ENCODE measurements at regions not wholly inside any gene's neighbourhood (a gene's known extent, or its start where the extent isn't known, plus 50 kb on each side); places are given as distances from the start of the nearest gene placed in this dataset.

GRCh38 chr4:182179105-182179504 is 64.1 kb upstream of the TENM3 start:
- H3K4me1 ChIP-seq (ENCODE audit: insufficient read depth, low read length), result no peaks in the 10 kb centered on the region
- H2AFZ ChIP-seq (ENCODE audit: low read depth, low read length), result no peak overlapping the region
- ATAC-seq (ENCODE audit: insufficient read depth, low read depth), result no peak
- H3K4me2 ChIP-seq (ENCODE audit: insufficient read depth, low read length), result no peak overlapping the region
- TF ChIP-seq EZH2 (IDR thresholded peaks at IDR 0.05; ENCODE audit: borderline replicate concordance, low read depth, low read length, severe bottlenecking) (no peak), CTCF (IDR thresholded peaks at IDR 0.05; ENCODE audit: borderline replicate concordance, extremely low read depth, low read length, poor library complexity, severe bottlenecking) (no peak)
- no peaks in the 10 kb centered on the region for H4K20me1 ChIP-seq (ENCODE audit: insufficient read depth, low read length)
- no peak overlapping the region for H3K4me3 ChIP-seq (ENCODE audit: low read depth in 1 of 2, low read length in 2 of 2)
- no peak for DNase-seq
- no peaks in the 10 kb centered on the region for H3K9me3 ChIP-seq (ENCODE audit: insufficient read depth, low read length, severe bottlenecking)
- no peak overlapping the region for H3K27ac ChIP-seq (ENCODE audit: low read length)
- no peak overlapping the region for H3K9ac ChIP-seq (ENCODE audit: low read depth, low read length)
- H3K27me3 ChIP-seq (ENCODE audit: insufficient read depth, low read length, poor library complexity), result no peaks in the 10 kb centered on the region
- no peaks in the 10 kb centered on the region for H3K79me2 ChIP-seq (ENCODE audit: insufficient read depth, low read length)
- H3K36me3 ChIP-seq (ENCODE audit: insufficient read depth, low read length), result no peaks in the 10 kb centered on the region

GRCh38 chr4:182179751-182180150 is 63.5 kb upstream of the TENM3 start:
- H3K79me2 ChIP-seq (ENCODE audit: insufficient read depth, low read length), result no peaks in the 10 kb centered on the region
- DNase-seq, result no peak
- no peaks in the 10 kb centered on the region for H4K20me1 ChIP-seq (ENCODE audit: insufficient read depth, low read length)
- H3K4me2 ChIP-seq (ENCODE audit: insufficient read depth, low read length), result no peak overlapping the region
- H3K36me3 ChIP-seq (ENCODE audit: insufficient read depth, low read length), result no peaks in the 10 kb centered on the region
- no peaks in the 10 kb centered on the region for H3K27me3 ChIP-seq (ENCODE audit: insufficient read depth, low read length, poor library complexity)
- no peak overlapping the region for H2AFZ ChIP-seq (ENCODE audit: low read depth, low read length)
- H3K9me3 ChIP-seq (ENCODE audit: insufficient read depth, low read length, severe bottlenecking), result no peaks in the 10 kb centered on the region
- no peak overlapping the region for H3K4me3 ChIP-seq (ENCODE audit: low read depth in 1 of 2, low read length in 2 of 2)
- no peak for TF ChIP-seq EZH2 (IDR thresholded peaks at IDR 0.05; ENCODE audit: borderline replicate concordance, low read depth, low read length, severe bottlenecking)
- TF ChIP-seq CTCF (IDR thresholded peaks at IDR 0.05; ENCODE audit: borderline replicate concordance, extremely low read depth, low read length, poor library complexity, severe bottlenecking), result no peak
- H3K27ac ChIP-seq (ENCODE audit: low read length), result no peak overlapping the region
- H3K4me1 ChIP-seq (ENCODE audit: insufficient read depth, low read length), result no peaks in the 10 kb centered on the region
- no peak for ATAC-seq (ENCODE audit: insufficient read depth, low read depth)
- H3K9ac ChIP-seq (ENCODE audit: low read depth, low read length), result no peak overlapping the region

GRCh38 chr4:182185491-182185890 is 57.7 kb upstream of the TENM3 start:
- DNase-seq (no peak), ATAC-seq (ENCODE audit: insufficient read depth, low read depth) (no peak)
- Histone ChIP-seq H3K9ac (ENCODE audit: low read depth, low read length) (no peak overlapping the region), H2AFZ (ENCODE audit: low read depth, low read length) (no peak overlapping the region), H3K36me3 (ENCODE audit: insufficient read depth, low read length) (no peaks in the 10 kb centered on the region), H3K4me3 (ENCODE audit: low read depth in 1 of 2, low read length in 2 of 2) (no peak overlapping the region), H4K20me1 (ENCODE audit: insufficient read depth, low read length) (no peaks in the 10 kb centered on the region), H3K4me2 (ENCODE audit: insufficient read depth, low read length) (no peak overlapping the region), H3K27me3 (ENCODE audit: insufficient read depth, low read length, poor library complexity) (no peaks in the 10 kb centered on the region), H3K9me3 (ENCODE audit: insufficient read depth, low read length, severe bottlenecking) (no peaks in the 10 kb centered on the region), H3K27ac (ENCODE audit: low read length) (no peak overlapping the region), H3K4me1 (ENCODE audit: insufficient read depth, low read length) (no peaks in the 10 kb centered on the region), H3K79me2 (ENCODE audit: insufficient read depth, low read length) (no peaks in the 10 kb centered on the region)
- TF ChIP-seq EZH2 (IDR thresholded peaks at IDR 0.05; ENCODE audit: borderline replicate concordance, low read depth, low read length, severe bottlenecking) (no peak), CTCF (IDR thresholded peaks at IDR 0.05; ENCODE audit: borderline replicate concordance, extremely low read depth, low read length, poor library complexity, severe bottlenecking) (no peak)

GRCh38 chr4:182187674-182188073 is 55.5 kb upstream of the TENM3 start:
- Histone ChIP-seq H3K9me3 (ENCODE audit: insufficient read depth, low read length, severe bottlenecking) (no peaks in the 10 kb centered on the region), H3K36me3 (ENCODE audit: insufficient read depth, low read length) (no peaks in the 10 kb centered on the region), H3K4me3 (ENCODE audit: low read depth in 1 of 2, low read length in 2 of 2) (no peak overlapping the region), H3K4me1 (ENCODE audit: insufficient read depth, low read length) (no peaks in the 10 kb centered on the region), H3K4me2 (ENCODE audit: insufficient read depth, low read length) (no peak overlapping the region), H3K27me3 (ENCODE audit: insufficient read depth, low read length, poor library complexity) (no peaks in the 10 kb centered on the region), H3K79me2 (ENCODE audit: insufficient read depth, low read length) (no peaks in the 10 kb centered on the region), H3K27ac (ENCODE audit: low read length) (no peak overlapping the region), H4K20me1 (ENCODE audit: insufficient read depth, low read length) (no peaks in the 10 kb centered on the region), H2AFZ (ENCODE audit: low read depth, low read length) (no peak overlapping the region), H3K9ac (ENCODE audit: low read depth, low read length) (no peak overlapping the region)
- DNase-seq, result no peak
- TF ChIP-seq CTCF (IDR thresholded peaks at IDR 0.05; ENCODE audit: borderline replicate concordance, extremely low read depth, low read length, poor library complexity, severe bottlenecking) (no peak), EZH2 (IDR thresholded peaks at IDR 0.05; ENCODE audit: borderline replicate concordance, low read depth, low read length, severe bottlenecking) (no peak)
- no peak for ATAC-seq (ENCODE audit: insufficient read depth, low read depth)
